Lower leg skin (tissue), 4 donors: ENCODE measurements at regions not wholly inside any gene's neighbourhood (a gene's known extent, or its start where the extent isn't known, plus 50 kb on each side); places are given as distances from the start of the nearest gene placed in this dataset.

Experiments used
- DNase-seq, 2 donors: peaks; one replicate each; pipeline ENCODE4 v3.0.0-alpha.2; 2019; ENCODE audit warnings: low spot score in 2 of 2
- H3K4me3 ChIP-seq: fragments of 200-600 bp; sonication (generic); 2 replicates; pipeline ENCODE4 v1.5.1; 2017; ENCODE audit warnings: mild to moderate bottlenecking, low read depth; ENCODE audit not compliant: poor library complexity, severe bottlenecking
- CTCF ChIP-seq, 3 donors: fragments of 450-650 bp; IDR thresholded peaks; one replicate each; pipeline ENCODE4 v1.5.1; 2016; ENCODE audit warnings: antibody characterized with exemption in 3 of 3, mild to moderate bottlenecking in 3 of 3, moderate library complexity in 2 of 3
- POLR2A ChIP-seq, 2 donors: fragments of 450-650 bp; IDR thresholded peaks; one replicate each; pipeline ENCODE4 v1.6.1; 2016 to 2017; ENCODE audit warnings: antibody characterized with exemption in 2 of 2, mild to moderate bottlenecking in 1 of 2, moderate library complexity in 1 of 2
- WGBS, 2 donors: methylation state at CpG; one replicate each; pipeline ENCODE4 v1.1.5; 2018; 5-methylcytosine and 5-hydroxymethylcytosine counted together
- intact Hi-C: fragments of 100-400 bp; cut with DNase I; formaldehyde crosslinking; loops from one replicate; pipeline ENCODE4 v1.15.0; 2023; ENCODE audit warnings: low total_unique reads

DNA sequence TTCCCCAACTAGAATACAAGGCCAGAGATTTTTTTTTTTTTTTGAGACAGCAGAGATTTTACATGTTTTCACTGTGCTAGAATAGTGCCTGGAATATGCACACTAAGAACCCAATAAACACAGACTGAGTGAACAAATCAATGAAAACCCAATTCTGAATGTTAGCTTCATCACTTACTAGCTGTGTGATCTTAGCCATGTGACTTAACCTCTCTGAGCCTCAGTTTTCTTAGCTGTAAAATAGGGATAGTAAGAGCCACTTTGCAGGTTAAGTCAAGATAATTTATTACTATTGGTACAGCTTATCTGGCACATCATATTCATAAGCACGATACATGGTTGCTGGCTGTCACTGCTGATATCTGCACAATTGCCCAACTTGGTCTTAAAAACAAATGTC is 140.6 kb downstream of the EN1 start:
- TF ChIP-seq CTCF (IDR thresholded peaks at IDR 0.05) (no peak), POLR2A (IDR thresholded peaks at IDR 0.05) (no peak)
- no peak overlapping the region for H3K4me3 ChIP-seq
- WGBS, 2 donors: 70 to 73% methylated on average over 1 of the region's 1 CpG
- no peak for DNase-seq
- intact Hi-C loops: no loop called here

GRCh38 chr2:118706371-118706770 is 141.1 kb downstream of the EN1 start:
- no peak for DNase-seq
- intact Hi-C loops: no loop called here
- no peak overlapping the region for H3K4me3 ChIP-seq
- 85 to 90% methylated on average over 4 of the region's 4 CpGs for WGBS, 2 donors
- no peak for TF ChIP-seq CTCF (IDR thresholded peaks at IDR 0.05)
- TF ChIP-seq POLR2A (IDR thresholded peaks at IDR 0.05): no peak

DNA sequence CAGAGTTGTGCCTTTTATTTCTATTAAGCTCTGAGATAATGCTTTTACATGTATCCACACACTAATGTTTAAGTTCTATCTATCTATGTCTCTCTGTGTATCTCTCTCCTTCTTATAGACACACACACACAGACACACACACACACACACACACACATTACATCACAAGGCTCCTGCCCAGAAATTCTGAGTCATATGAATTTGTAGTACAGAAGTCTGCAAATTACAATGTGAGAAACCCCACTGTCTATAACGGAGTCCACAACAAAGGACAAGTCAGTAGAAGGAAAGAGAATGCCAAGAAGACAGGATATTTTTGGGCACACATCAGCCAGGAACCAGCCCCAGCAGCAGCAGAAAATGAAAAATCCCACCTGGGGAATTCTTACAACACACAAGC is 142.4 kb downstream of the EN1 start:
- no peak for TF ChIP-seq CTCF (IDR thresholded peaks at IDR 0.05)
- no peak for TF ChIP-seq POLR2A (IDR thresholded peaks at IDR 0.05)
- no peak for DNase-seq
- intact Hi-C loops: no loop called here
- WGBS, 2 donors: 34 to 46% methylated on average over 1 of the region's 1 CpG
- no peak overlapping the region for H3K4me3 ChIP-seq

GRCh38 chr2:118699447-118700175 is 147.8 kb downstream of the EN1 start:
- intact Hi-C loops: no loop called here

GRCh38 chr2:118698564-118698963 is 148.9 kb downstream of the EN1 start:
- DNase-seq: peak in 1 of 2 donors; percentile 68
- intact Hi-C loops: no loop called here
- no peak overlapping the region for H3K4me3 ChIP-seq
- TF ChIP-seq POLR2A (IDR thresholded peaks at IDR 0.05): no peak
- TF ChIP-seq CTCF (IDR thresholded peaks at IDR 0.05): no peak
- WGBS, 2 donors: 80 to 84% methylated on average over 6 of the region's 6 CpGs

More at GRCh38 chr2:118699447-118700175, 147.8 kb downstream of the EN1 start:
- no peak overlapping the region for H3K4me3 ChIP-seq
- TF ChIP-seq CTCF (IDR thresholded peaks at IDR 0.05) (no peak), POLR2A (IDR thresholded peaks at IDR 0.05) (no peak)
- WGBS, 2 donors: 66 to 67% methylated on average over 13 of the region's 13 CpGs
- DNase-seq: peak in 1 of 2 donors; percentile 73

- DNase-seq: no peak
- TF ChIP-seq CTCF (IDR thresholded peaks at IDR 0.05) (no peak), POLR2A (IDR thresholded peaks at IDR 0.05) (no peak)
- intact Hi-C loops: no loop called here
- H3K4me3 ChIP-seq: no peak overlapping the region
These were observed 149.7 kb downstream of the EN1 start for GRCh38 chr2:118697781-118698180.
